ENCODE measurements at regions not wholly inside any gene's neighbourhood (a gene's known extent, or its start where the extent isn't known, plus 50 kb on each side); places are given as distances from the start of the nearest gene placed in this dataset.

DNA sequence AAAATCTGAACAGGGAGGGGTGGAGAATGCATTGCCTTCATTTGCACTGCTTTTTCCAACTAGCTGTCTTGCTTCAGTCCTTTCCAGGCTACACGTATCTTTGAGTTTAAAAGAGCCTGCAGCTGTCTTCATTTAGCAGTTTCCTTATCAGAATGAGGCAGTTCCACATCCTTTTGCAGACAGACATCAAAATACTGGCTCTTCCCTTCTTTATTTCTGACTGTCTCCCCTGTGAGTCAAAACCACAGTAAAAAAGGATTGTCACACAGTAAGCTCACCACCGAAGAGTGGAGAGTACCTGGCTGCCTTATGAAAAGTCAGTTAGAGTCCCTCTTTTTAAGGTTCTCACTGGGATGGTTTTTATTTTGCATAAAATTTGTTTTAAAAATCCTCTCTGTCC lies 205.5 kb upstream of the CD96 start:
- TF ChIP-seq POLR2AphosphoS5 (IDR thresholded peaks at IDR 0.05; ENCODE audit: low read depth, low read length) (no peak), EZH2 (IDR thresholded peaks at IDR 0.05; ENCODE audit: low read depth, low read length, severe bottlenecking) (no peak), MAX (IDR thresholded peaks at IDR 0.05) (no peak), USF2 (IDR thresholded peaks at IDR 0.05; ENCODE audit: low read length) (no peak), CTCF (IDR thresholded peaks at IDR 0.05; ENCODE audit: control extremely low read depth in 1 of 3, insufficient read depth in 1 of 3, low read depth in 1 of 3, low read length in 3 of 3) (no peak)

All from H1 (cell line).